HEK293 (cell line): ENCODE measurements at regions not wholly inside any gene's neighbourhood (a gene's known extent, or its start where the extent isn't known, plus 50 kb on each side); places are given as distances from the start of the nearest gene placed in this dataset.

Experiments used
- CTCF ChIA-PET: fragments of 350-600 bp; formaldehyde crosslinking; extraction: SDS; loops from one replicate; lab custom pipeline; 2021; ENCODE audit warnings: antibody characterized with exemption; lab: Yijun Ruan, JAX
- POLR2A ChIA-PET: fragments of 300-600 bp; formaldehyde crosslinking; extraction: SDS; loops from one replicate; lab custom pipeline; 2020; ENCODE audit warnings: antibody characterized with exemption, inconsistent platforms; lab: Yijun Ruan, JAX
- H3K27ac ChIP-seq: fragments of 200-500 bp; sonication (Bioruptor generic); 2 replicates; pipeline ENCODE4 v1.5.1; 2014; ENCODE audit warnings: low read depth, low read length, control low read depth, inconsistent platforms; ENCODE audit errors: extremely low read depth
- H3K36me3 ChIP-seq, 2 experiments: fragments of 200-500 bp in 1 of 2; sonication (Bioruptor generic) in 1 of 2; 1 replicate in 1 of 2; 2 replicates in 1 of 2; pipeline ENCODE4 v1.5.1; 2014 to 2017; ENCODE audit warnings: inconsistent platforms in 2 of 2, low read length in 2 of 2; ENCODE audit not compliant: control insufficient read depth in 2 of 2, insufficient read depth in 1 of 2
- H3K4me1 ChIP-seq: fragments of 200-500 bp; sonication (Bioruptor generic); 2 replicates; pipeline ENCODE4 v1.5.1; 2014; ENCODE audit warnings: mild to moderate bottlenecking, low read length, inconsistent platforms; ENCODE audit not compliant: control insufficient read depth, insufficient read depth
- H3K4me3 ChIP-seq: 2 replicates; pipeline ENCODE4 v1.5.1; 2011; ENCODE audit warnings: low read depth, mild to moderate bottlenecking, control low read depth, low read length, moderate library complexity
- H3K9me3 ChIP-seq: fragments of 200-500 bp; sonication (Bioruptor generic); 2 replicates; pipeline ENCODE4 v1.5.1; 2014; ENCODE audit warnings: low read depth, low read length, inconsistent platforms; ENCODE audit not compliant: control insufficient read depth, insufficient read depth
- GLIS2 ChIP-seq: fragments of 450-650 bp; formaldehyde crosslinking; IDR thresholded peaks from 2 replicates; pipeline ENCODE4 v1.5.1; 2016; ENCODE audit warnings: missing biosample characterization, missing genetic modification characterization
- PATZ1 ChIP-seq: fragments of 450-650 bp; formaldehyde crosslinking; IDR thresholded peaks from 2 replicates; pipeline ENCODE4 v1.5.1; 2016; ENCODE audit warnings: missing biosample characterization, missing genetic modification characterization
- PRDM4 ChIP-seq: fragments of 450-650 bp; formaldehyde crosslinking; IDR thresholded peaks from 2 replicates; pipeline ENCODE4 v1.5.1; 2017; ENCODE audit warnings: missing biosample characterization, missing genetic modification characterization
- RBAK ChIP-seq: fragments of 450-650 bp; formaldehyde crosslinking; IDR thresholded peaks from 2 replicates; pipeline ENCODE4 v1.5.1; 2016; ENCODE audit warnings: missing biosample characterization, missing genetic modification characterization
- SP2 ChIP-seq: fragments of 450-650 bp; formaldehyde crosslinking; IDR thresholded peaks from 2 replicates; pipeline ENCODE4 v1.5.1; 2016; ENCODE audit warnings: missing biosample characterization, missing genetic modification characterization
- YY2 ChIP-seq: fragments of 450-650 bp; formaldehyde crosslinking; IDR thresholded peaks from 2 replicates; pipeline ENCODE4 v1.5.1; 2016; ENCODE audit warnings: missing biosample characterization, missing genetic modification characterization
- ZBTB26 ChIP-seq: fragments of 450-650 bp; formaldehyde crosslinking; optimal IDR thresholded peaks from 2 replicates; pipeline ENCODE3; 2016; ENCODE audit warnings: missing biosample characterization, mild to moderate bottlenecking, missing genetic modification characterization
- ZBTB49 ChIP-seq: fragments of 450-650 bp; formaldehyde crosslinking; IDR thresholded peaks from 2 replicates; pipeline ENCODE4 v1.5.1; 2016; ENCODE audit warnings: missing biosample characterization, missing genetic modification characterization, low read depth
- ZFP69B ChIP-seq: fragments of 450-650 bp; formaldehyde crosslinking; IDR thresholded peaks from 2 replicates; pipeline ENCODE4 v1.5.1; 2016; ENCODE audit warnings: missing biosample characterization, missing genetic modification characterization
- ZNF112 ChIP-seq: fragments of 450-650 bp; formaldehyde crosslinking; IDR thresholded peaks from 2 replicates; pipeline ENCODE4 v1.5.0; 2017; ENCODE audit warnings: missing biosample characterization, missing genetic modification characterization
- ZNF155 ChIP-seq: fragments of 450-650 bp; formaldehyde crosslinking; IDR thresholded peaks from 2 replicates; pipeline ENCODE4 v1.5.1; 2016; ENCODE audit warnings: missing biosample characterization, missing genetic modification characterization
- ZNF157 ChIP-seq: fragments of 450-650 bp; formaldehyde crosslinking; IDR thresholded peaks from 2 replicates; pipeline ENCODE4 v1.5.1; 2016; ENCODE audit warnings: missing biosample characterization, missing genetic modification characterization
- ZNF174 ChIP-seq: fragments of 450-650 bp; formaldehyde crosslinking; IDR thresholded peaks from 2 replicates; pipeline ENCODE4 v1.5.0; 2017; ENCODE audit warnings: missing biosample characterization, mild to moderate bottlenecking, missing genetic modification characterization
- ZNF19 ChIP-seq: fragments of 450-650 bp; formaldehyde crosslinking; IDR thresholded peaks from 2 replicates; pipeline ENCODE4; 2016; ENCODE audit warnings: missing biosample characterization, missing genetic modification characterization, low read depth
- ZNF274 ChIP-seq, 2 experiments: fragments of 200-500 bp in 1 of 2; fragments of 450-650 bp in 1 of 2; sonication (Bioruptor generic) in 1 of 2; formaldehyde crosslinking in 1 of 2; IDR thresholded peaks; 2 replicates each; pipeline versions ENCODE4 v1.5.1 to v1.6.1; 2014 to 2016; ENCODE audit warnings: borderline replicate concordance in 1 of 2, inconsistent platforms in 1 of 2, low read length in 1 of 2, missing biosample characterization in 1 of 2, missing genetic modification characterization in 1 of 2
- ZNF350 ChIP-seq: fragments of 450-650 bp; formaldehyde crosslinking; IDR thresholded peaks from 2 replicates; pipeline ENCODE4 v1.5.0; 2017; ENCODE audit warnings: missing biosample characterization, mild to moderate bottlenecking, missing genetic modification characterization
- ZNF354C ChIP-seq: fragments of 450-650 bp; formaldehyde crosslinking; IDR thresholded peaks from 2 replicates; pipeline ENCODE4 v1.5.1; 2016; ENCODE audit warnings: missing biosample characterization, missing genetic modification characterization, low read depth, borderline replicate concordance
- ZNF555 ChIP-seq: fragments of 450-650 bp; formaldehyde crosslinking; conservative IDR thresholded peaks from 2 replicates; pipeline ENCODE4 v1.5.1; 2017; ENCODE audit warnings: missing biosample characterization, mild to moderate bottlenecking, missing genetic modification characterization, inconsistent platforms
- ZNF560 ChIP-seq: fragments of 450-650 bp; formaldehyde crosslinking; IDR thresholded peaks from 2 replicates; pipeline ENCODE4 v1.5.1; 2017; ENCODE audit warnings: missing biosample characterization, missing genetic modification characterization, borderline replicate concordance
- ZNF596 ChIP-seq: fragments of 450-650 bp; IDR thresholded peaks from 2 replicates; pipeline ENCODE4 v1.5.0; 2018; ENCODE audit warnings: missing biosample characterization, mild to moderate bottlenecking, missing genetic modification characterization, moderate library complexity
- ZNF639 ChIP-seq: fragments of 450-650 bp; formaldehyde crosslinking; IDR thresholded peaks from 2 replicates; pipeline ENCODE4 v1.5.1; 2016; ENCODE audit warnings: missing biosample characterization, missing genetic modification characterization
- ZNF654 ChIP-seq: fragments of 450-650 bp; formaldehyde crosslinking; IDR thresholded peaks from 2 replicates; pipeline ENCODE4 v1.5.1; 2016; ENCODE audit warnings: low read depth, missing biosample characterization, missing genetic modification characterization
- ZNF768 ChIP-seq: fragments of 450-650 bp; formaldehyde crosslinking; IDR thresholded peaks from 2 replicates; pipeline ENCODE4 v1.5.1; 2018; ENCODE audit warnings: missing biosample characterization, mild to moderate bottlenecking, missing genetic modification characterization

- Histone ChIP-seq H3K36me3 (no peaks in the 10 kb centered on the region), H3K4me3 (no peak overlapping the region)
- CTCF ChIA-PET: interaction anchor here (1.5 kb wide), 1 partner anchor 18 kb away, joined by 3 read pairs; no protein-coding TSS in a partner anchor
- POLR2A ChIA-PET: interaction anchor here (0.6 kb wide), 1 partner anchor 1959 kb away, joined by 3 read pairs; no protein-coding TSS in a partner anchor
- TF ChIP-seq ZNF112 (tag by site-specific recombination) (no peak), GLIS2 (tag by site-specific recombination) (no peak), ZBTB49 (tag by site-specific recombination) (no peak), ZNF19 (no peak), SP2 (tag by site-specific recombination) (no peak), ZNF274 (IDR thresholded peaks at IDR 0.05; ENCODE audit: low read length) (no peak), ZNF274 (tag by site-specific recombination; IDR thresholded peaks at IDR 0.05; ENCODE audit: borderline replicate concordance) (no peak), ZNF354C (no peak), ZFP69B (tag by site-specific recombination) (no peak), ZNF350 (tag by site-specific recombination) (no peak), ZNF555 (no peak), ZNF155 (tag by site-specific recombination) (no peak), ZNF768 (tag by site-specific recombination) (no peak), ZNF654 (tag by site-specific recombination) (no peak), ZNF174 (tag by site-specific recombination) (no peak), ZNF639 (no peak), ZNF596 (no peak), ZNF157 (no peak), PATZ1 (tag by site-specific recombination) (no peak), ZBTB26 (no peak)
- TF ChIP-seq, all 188 proteins: peak for 0
- no peaks in the 10 kb centered on the region for H3K4me1 ChIP-seq
- no peaks in the 10 kb centered on the region for H3K9me3 ChIP-seq
- H3K27ac ChIP-seq: no peak overlapping the region
Measured at GRCh38 chr6:40932953-40933352, 106.1 kb downstream of the UNC5CL start.

- Histone ChIP-seq H3K27ac (no peak overlapping the region), H3K9me3 (no peaks in the 10 kb centered on the region), H3K36me3 (no peaks in the 10 kb centered on the region), H3K4me1 (no peaks in the 10 kb centered on the region), H3K4me3 (no peak overlapping the region)
- CTCF ChIA-PET: no interaction called here
- TF ChIP-seq ZNF560 (tag by site-specific recombination): no peak
- TF ChIP-seq YY2 (tag by site-specific recombination): no peak
- no peak for TF ChIP-seq ZNF768 (tag by site-specific recombination)
- TF ChIP-seq PRDM4 (tag by site-specific recombination): no peak
- TF ChIP-seq RBAK: no peak
- TF ChIP-seq, all 188 proteins: peak for 0
- POLR2A ChIA-PET: interaction anchor here (0.6 kb wide), 1 partner anchor 1960 kb away, joined by 3 read pairs; no protein-coding TSS in a partner anchor
Measured at GRCh38 chr6:40932366-40932765, 106.7 kb downstream of the UNC5CL start.
